H9 (cell line): ENCODE measurements at regions not wholly inside any gene's neighbourhood (a gene's known extent, or its start where the extent isn't known, plus 50 kb on each side); places are given as distances from the start of the nearest gene placed in this dataset.

Source experiments
- DNase-seq: peaks from one replicate; pipeline ENCODE4 v3.0.0-alpha.2; 2017
- H2AFZ ChIP-seq: one replicate; pipeline ENCODE4 v1.6.1; 2013; ENCODE audit warnings: mild to moderate bottlenecking, low read length, control low read depth, moderate library complexity
- H2AK5ac ChIP-seq: 2 replicates; pipeline ENCODE4 v1.6.1; 2013; ENCODE audit warnings: low read length, control low read depth, mixed read lengths; ENCODE audit not compliant: insufficient read length
- H2BK120ac ChIP-seq: one replicate; pipeline ENCODE4 v1.6.1; 2013; ENCODE audit warnings: low read depth, mild to moderate bottlenecking, low read length, control low read depth, inconsistent platforms; ENCODE audit not compliant: poor library complexity, severe bottlenecking
- H2BK12ac ChIP-seq: 2 replicates; pipeline ENCODE4 v1.6.1; 2013; ENCODE audit warnings: low read length, control low read depth, mixed read lengths, low read depth; ENCODE audit not compliant: insufficient read length
- H2BK15ac ChIP-seq: 2 replicates; pipeline ENCODE4 v1.6.1; 2013; ENCODE audit warnings: low read depth, low read length, control low read depth
- H2BK20ac ChIP-seq: one replicate; pipeline ENCODE4 v1.6.1; 2013; ENCODE audit warnings: low read depth, mild to moderate bottlenecking, low read length, control low read depth, inconsistent platforms; ENCODE audit not compliant: poor library complexity, severe bottlenecking
- H2BK5ac ChIP-seq: 2 replicates; pipeline ENCODE4 v1.6.1; 2013; ENCODE audit warnings: low read length, control low read depth, mixed read lengths; ENCODE audit not compliant: insufficient read length
- H3K14ac ChIP-seq: 2 replicates; pipeline ENCODE4 v1.6.1; 2013; ENCODE audit warnings: low read length, control low read depth; ENCODE audit not compliant: insufficient read depth
- H3K18ac ChIP-seq: 2 replicates; pipeline ENCODE4 v1.6.1; 2013; ENCODE audit warnings: low read depth, mild to moderate bottlenecking, mixed read lengths, low read length, control low read depth; ENCODE audit not compliant: insufficient read length
- H3K23ac ChIP-seq: 2 replicates; pipeline ENCODE4 v1.6.1; 2013; ENCODE audit warnings: low read length, control low read depth, mixed read lengths, low read depth; ENCODE audit not compliant: insufficient read length
- H3K23me2 ChIP-seq: 2 replicates; pipeline ENCODE4 v1.6.1; 2013; ENCODE audit warnings: low read depth, mild to moderate bottlenecking, mixed read lengths, low read length, control low read depth; ENCODE audit not compliant: insufficient read length, poor library complexity, severe bottlenecking
- H3K27ac ChIP-seq: 2 replicates; pipeline ENCODE4 v1.5.1; 2013; ENCODE audit warnings: low read length, control low read depth, mixed read lengths, low read depth; ENCODE audit not compliant: insufficient read length
- H3K27me3 ChIP-seq: 2 replicates; pipeline ENCODE4 v1.6.1; 2013; ENCODE audit warnings: low read length, control low read depth, inconsistent platforms; ENCODE audit not compliant: insufficient read depth
- H3K4ac ChIP-seq: 2 replicates; pipeline ENCODE4 v1.6.1; 2013; ENCODE audit warnings: low read depth, mild to moderate bottlenecking, control low read depth, inconsistent platforms, low read length, moderate library complexity
- H3K4me1 ChIP-seq: 2 replicates; pipeline ENCODE4 v1.6.1; 2013; ENCODE audit warnings: low read length, control low read depth, inconsistent platforms; ENCODE audit not compliant: insufficient read depth
- H3K4me2 ChIP-seq: 2 replicates; pipeline ENCODE4 v1.6.1; 2013; ENCODE audit warnings: low read length, control low read depth, mixed read lengths; ENCODE audit not compliant: insufficient read length, insufficient read depth
- H3K56ac ChIP-seq: 2 replicates; pipeline ENCODE4 v1.6.1; 2013; ENCODE audit warnings: low read depth, mild to moderate bottlenecking, mixed read lengths, low read length, control low read depth; ENCODE audit not compliant: insufficient read length
- H3K79me1 ChIP-seq: 2 replicates; pipeline ENCODE4 v1.6.1; 2013; ENCODE audit warnings: low read depth, mild to moderate bottlenecking, moderate library complexity, low read length, control low read depth, inconsistent platforms; ENCODE audit not compliant: insufficient read depth, poor library complexity, severe bottlenecking
- H3K79me2 ChIP-seq: 2 replicates; pipeline ENCODE4 v1.6.1; 2013; ENCODE audit warnings: low read length, control low read depth, inconsistent platforms; ENCODE audit not compliant: insufficient read depth
- H3K9ac ChIP-seq: 2 replicates; pipeline ENCODE4 v1.6.1; 2013; ENCODE audit warnings: low read length, control low read depth, mixed read lengths; ENCODE audit not compliant: insufficient read length; ENCODE audit errors: extremely low read depth
- H3K9me3 ChIP-seq: one replicate; pipeline ENCODE4 v1.6.1; 2013; ENCODE audit warnings: low read depth, low read length, inconsistent platforms; ENCODE audit not compliant: control insufficient read depth
- H3T11ph ChIP-seq: one replicate; pipeline ENCODE4 v1.6.1; 2013; ENCODE audit warnings: mild to moderate bottlenecking, low read length, control low read depth, inconsistent platforms
- H4K20me1 ChIP-seq: one replicate; pipeline ENCODE4 v1.6.1; 2013; ENCODE audit not compliant: control insufficient read depth, insufficient read length, insufficient read depth
- H4K5ac ChIP-seq: 2 replicates; pipeline ENCODE4 v1.6.1; 2013; ENCODE audit warnings: low read depth, mild to moderate bottlenecking, mixed read lengths, low read length, control low read depth; ENCODE audit not compliant: insufficient read length
- H4K8ac ChIP-seq: replicated peaks from 2 replicates; pipeline ENCODE4 v1.6.1; 2013; ENCODE audit warnings: low read length, control low read depth, mixed read lengths, low read depth; ENCODE audit not compliant: insufficient read length
- H4K91ac ChIP-seq: 2 replicates; pipeline ENCODE4 v1.6.1; 2013; ENCODE audit warnings: low read depth, mild to moderate bottlenecking, moderate library complexity, mixed read lengths, low read length, control low read depth; ENCODE audit not compliant: insufficient read length
- H3K27ac Mint-ChIP-seq, 3 experiments: 2 replicates in 2 of 3; 3 replicates in 1 of 3; pipeline ENCODE4 v1.8.0; 2020 to 2021; ENCODE audit warnings: mixed read lengths in 3 of 3, mild to moderate bottlenecking in 1 of 3, moderate library complexity in 1 of 3
- H3K27me3 Mint-ChIP-seq: 2 replicates; pipeline ENCODE4 v1.8.0; 2021; ENCODE audit warnings: low read depth, mild to moderate bottlenecking, moderate library complexity, mixed read lengths
- H3K36me3 Mint-ChIP-seq, 3 experiments: 2 replicates in 2 of 3; 3 replicates in 1 of 3; pipeline ENCODE4 v1.8.0; 2020 to 2021; ENCODE audit warnings: low read depth in 3 of 3, mixed read lengths in 3 of 3; ENCODE audit not compliant: insufficient read depth in 1 of 3
- H3K4me1 Mint-ChIP-seq, 2 experiments: 2 replicates each; pipeline ENCODE4 v1.8.0; 2020; ENCODE audit warnings: mixed read lengths in 2 of 2
- H3K4me3 Mint-ChIP-seq, 2 experiments: 2 replicates in 1 of 2; 3 replicates in 1 of 2; pipeline ENCODE4 v1.8.0; 2020 to 2021; ENCODE audit warnings: mild to moderate bottlenecking in 2 of 2, mixed read lengths in 2 of 2, moderate library complexity in 1 of 2
- H3K9me3 Mint-ChIP-seq, 2 experiments: 2 replicates in 1 of 2; 3 replicates in 1 of 2; pipeline ENCODE4 v1.8.0; 2020; ENCODE audit warnings: mild to moderate bottlenecking in 2 of 2, mixed read lengths in 2 of 2, moderate library complexity in 1 of 2
- WGBS: extraction: QIAGEN DNeasy Blood & Tissue Kit; methylation state at CpG from one replicate; pipeline ENCODE4 v1.1.7; 2013; ENCODE audit warnings: missing lambda C conversion rate, low lambda C conversion rate, mixed read lengths; ENCODE audit not compliant: insufficient read length; ENCODE audit errors: extremely low coverage; 5-methylcytosine and 5-hydroxymethylcytosine counted together
- TF ChIP-seq, protein P1 (sequence below): fragments of 200-600 bp; sonication (generic); conservative IDR thresholded peaks from 3 replicates; pipeline ENCODE4 v1.8.0; 2021; ENCODE audit warnings: antibody characterized with exemption, mild to moderate bottlenecking

DNA sequence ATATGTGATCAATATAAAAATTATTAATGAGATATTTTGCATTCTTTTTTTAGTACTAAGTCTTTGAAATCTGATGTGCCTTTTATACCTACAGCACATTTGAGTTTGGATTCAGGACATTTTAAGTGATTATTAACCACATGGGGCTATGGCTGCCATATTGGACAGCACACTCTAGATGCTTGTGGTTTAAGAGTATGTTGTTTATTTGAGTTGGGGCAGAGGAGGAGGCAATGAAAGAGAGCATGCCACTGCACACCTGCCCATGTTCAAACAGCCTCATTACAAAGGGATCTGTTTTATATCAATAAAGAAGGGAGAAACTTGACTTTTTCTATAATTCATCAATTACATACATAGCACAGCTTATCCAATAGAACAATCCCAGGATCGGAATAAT lies 99.4 kb upstream of the EDEM3 start:
- no peak for DNase-seq
- Histone ChIP-seq H4K8ac (no peak overlapping the region), H3K23ac (no peak overlapping the region), H3K14ac (no peak overlapping the region), H2BK20ac (no peak overlapping the region), H3K79me2 (no peaks in the 10 kb centered on the region), H3K4me1 (peaks cover 3% of the 10 kb centered on the region; the same call in 1 of the 2 replicates), H4K5ac (no peak overlapping the region), H3K9me3 (no peaks in the 10 kb centered on the region), H3K79me1 (no peaks in the 10 kb centered on the region), H3K23me2 (no peaks in the 10 kb centered on the region), H3K18ac (no peak overlapping the region), H4K20me1 (peaks cover 2% of the 10 kb centered on the region), H3T11ph (no peak overlapping the region), H2BK12ac (no peak overlapping the region), H3K4me2 (no peak overlapping the region), H3K9ac (no peak overlapping the region), H2BK15ac (no peak overlapping the region), H3K27me3 (no peaks in the 10 kb centered on the region), H3K27ac (no peak overlapping the region), H2AK5ac (no peak overlapping the region), H3K56ac (no peak overlapping the region), H2BK5ac (no peak overlapping the region), H2BK120ac (no peak overlapping the region), H3K4ac (no peak overlapping the region), H2AFZ (no peak overlapping the region), H4K91ac (no peak overlapping the region)
- no CpG with 5 or more reads among the region's 1 CpG for WGBS
- Mint-ChIP-seq H3K4me1 (peaks cover 3% of the 10 kb centered on the region in 2 experiments), H3K27me3 (no peaks in the 10 kb centered on the region), H3K36me3 (peaks cover 4 to 6% (median 6%) of the 10 kb centered on the region in 3 experiments; a peak in 3 of 7 replicates), H3K9me3 (peaks cover 0 to 6% of the 10 kb centered on the region in 2 experiments; a peak in 1 of 5 replicates), H3K4me3 (no peak overlapping the region), H3K27ac (no peak overlapping the region)
- TF ChIP-seq, protein P1, sequence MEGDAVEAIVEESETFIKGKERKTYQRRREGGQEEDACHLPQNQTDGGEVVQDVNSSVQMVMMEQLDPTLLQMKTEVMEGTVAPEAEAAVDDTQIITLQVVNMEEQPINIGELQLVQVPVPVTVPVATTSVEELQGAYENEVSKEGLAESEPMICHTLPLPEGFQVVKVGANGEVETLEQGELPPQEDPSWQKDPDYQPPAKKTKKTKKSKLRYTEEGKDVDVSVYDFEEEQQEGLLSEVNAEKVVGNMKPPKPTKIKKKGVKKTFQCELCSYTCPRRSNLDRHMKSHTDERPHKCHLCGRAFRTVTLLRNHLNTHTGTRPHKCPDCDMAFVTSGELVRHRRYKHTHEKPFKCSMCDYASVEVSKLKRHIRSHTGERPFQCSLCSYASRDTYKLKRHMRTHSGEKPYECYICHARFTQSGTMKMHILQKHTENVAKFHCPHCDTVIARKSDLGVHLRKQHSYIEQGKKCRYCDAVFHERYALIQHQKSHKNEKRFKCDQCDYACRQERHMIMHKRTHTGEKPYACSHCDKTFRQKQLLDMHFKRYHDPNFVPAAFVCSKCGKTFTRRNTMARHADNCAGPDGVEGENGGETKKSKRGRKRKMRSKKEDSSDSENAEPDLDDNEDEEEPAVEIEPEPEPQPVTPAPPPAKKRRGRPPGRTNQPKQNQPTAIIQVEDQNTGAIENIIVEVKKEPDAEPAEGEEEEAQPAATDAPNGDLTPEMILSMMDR = no peak
